ENCODE measurements at regions not wholly inside any gene's neighbourhood (a gene's known extent, or its start where the extent isn't known, plus 50 kb on each side); places are given as distances from the start of the nearest gene placed in this dataset.

- no peak for TF ChIP-seq CTCF (IDR thresholded peaks at IDR 0.05; ENCODE audit: extremely low read depth in 1 of 2, insufficient read depth in 1 of 2, low read depth in 1 of 2, low read length in 2 of 2)
- no peak for TF ChIP-seq POLR2A (IDR thresholded peaks at IDR 0.05; ENCODE audit: low read depth, low read length)
- TF ChIP-seq EZH2 (IDR thresholded peaks at IDR 0.05; ENCODE audit: borderline replicate concordance, low read depth, low read length, severe bottlenecking), result no peak
- no peak for TF ChIP-seq POLR2AphosphoS5 (IDR thresholded peaks at IDR 0.05; ENCODE audit: insufficient read depth, low read depth, low read length)
- no peak for TF ChIP-seq JUN (IDR thresholded peaks at IDR 0.05; ENCODE audit: borderline replicate concordance, insufficient read depth, insufficient read length, low read depth)
- no peak for TF ChIP-seq MYC (IDR thresholded peaks at IDR 0.05; ENCODE audit: low read depth, low read length)
- TF ChIP-seq FOS (IDR thresholded peaks at IDR 0.05; ENCODE audit: borderline replicate concordance, insufficient read depth, low read length), result no peak
- no peak for TF ChIP-seq MAX (IDR thresholded peaks at IDR 0.05; ENCODE audit: insufficient read depth, insufficient read length)
Observed at GRCh38 chr7:156324201-156324600, 316.4 kb upstream of the RNF32 start.
